ENCODE measurements at regions not wholly inside any gene's neighbourhood (a gene's known extent, or its start where the extent isn't known, plus 50 kb on each side); places are given as distances from the start of the nearest gene placed in this dataset.

DNA sequence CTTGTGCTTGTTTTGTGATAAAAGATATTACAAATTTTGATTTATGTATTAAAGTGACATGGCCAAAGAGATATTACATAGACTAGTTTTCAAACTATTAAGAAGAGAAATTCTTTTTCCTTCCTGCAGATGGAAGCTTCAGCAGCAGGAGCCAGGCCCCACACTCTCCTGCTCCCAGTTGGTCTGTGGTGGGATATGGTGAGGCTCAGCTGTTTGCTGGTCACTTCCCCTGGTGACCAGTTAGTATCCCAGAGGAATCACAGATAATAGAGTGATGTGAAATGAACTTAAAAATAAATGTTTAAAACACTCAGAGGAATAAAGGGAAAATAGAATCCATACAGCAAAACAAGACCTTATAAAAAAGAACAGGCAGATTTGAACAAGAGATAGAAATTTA lies 154.7 kb downstream of the KTN1 start:
- no peak overlapping the region for H3K27ac ChIP-seq
- intact Hi-C loops (cut with DNase I): loop anchor here (10.0 kb wide), 1 partner anchor 110 kb away; no protein-coding TSS in a partner anchor
- H3K27me3 ChIP-seq: no peaks in the 10 kb centered on the region
- TF ChIP-seq CTCF (IDR thresholded peaks at IDR 0.05): no peak
- no peaks in the 10 kb centered on the region for H3K36me3 ChIP-seq
- H3K4me3 ChIP-seq: no peak overlapping the region
- H3K9me3 ChIP-seq: no peaks in the 10 kb centered on the region
- H3K4me1 ChIP-seq: peaks cover 0 to 3% of the 10 kb centered on the region in 2 donors
- no peak for DNase-seq (ENCODE audit: low spot score in 2 of 2)

DNA sequence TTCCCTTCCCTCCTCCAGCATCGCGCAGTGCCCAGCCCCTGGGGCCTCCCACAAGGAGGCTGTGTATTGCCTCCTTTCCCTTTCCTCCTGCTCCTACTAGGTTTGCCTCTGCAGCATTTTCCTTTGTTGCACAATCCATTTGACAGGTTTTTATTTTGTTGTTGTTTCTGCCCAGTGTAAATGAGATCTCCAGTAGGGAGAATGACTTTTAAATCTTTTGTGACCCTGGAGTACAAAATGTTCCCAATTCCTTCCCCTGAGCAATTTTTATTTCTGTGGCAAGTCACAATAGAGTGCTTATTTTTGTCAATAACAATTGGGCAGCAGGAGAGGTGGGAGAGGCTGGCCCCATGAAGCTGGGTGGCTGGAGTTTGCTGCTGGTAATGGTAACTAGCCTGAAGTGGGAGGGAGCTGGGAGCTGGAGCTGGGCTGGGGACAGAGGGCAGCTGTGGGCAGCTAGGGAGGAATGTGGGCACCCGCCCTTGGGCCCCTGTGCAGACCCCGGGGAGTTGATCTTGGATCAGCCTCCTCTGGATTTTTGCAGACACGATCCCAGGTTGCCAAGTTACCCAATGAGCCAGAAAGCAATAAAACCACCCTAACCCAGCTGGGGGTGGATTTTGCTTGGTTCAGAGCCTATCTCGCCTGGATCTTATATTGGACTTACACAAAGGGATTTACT lies 160.1 kb downstream of the KTN1 start:
- intact Hi-C loops (cut with DNase I): loop anchor here (1.0 to 10.0 kb wide), 2 partner anchors 40 to 105 kb away; no protein-coding TSS in a partner anchor
- DNase-seq (ENCODE audit: low spot score in 2 of 2): peak in 1 of 2 donors; percentile 72
- Histone ChIP-seq H3K4me1 (peaks cover 0 to 14% of the 10 kb centered on the region in 2 donors), H3K27ac (peak overlapping the region; percentile 26 to 61), H3K9me3 (no peaks in the 10 kb centered on the region), H3K36me3 (no peaks in the 10 kb centered on the region), H3K27me3 (no peaks in the 10 kb centered on the region), H3K4me3 (no peak overlapping the region)
- no peak for TF ChIP-seq CTCF (IDR thresholded peaks at IDR 0.05)

DNA sequence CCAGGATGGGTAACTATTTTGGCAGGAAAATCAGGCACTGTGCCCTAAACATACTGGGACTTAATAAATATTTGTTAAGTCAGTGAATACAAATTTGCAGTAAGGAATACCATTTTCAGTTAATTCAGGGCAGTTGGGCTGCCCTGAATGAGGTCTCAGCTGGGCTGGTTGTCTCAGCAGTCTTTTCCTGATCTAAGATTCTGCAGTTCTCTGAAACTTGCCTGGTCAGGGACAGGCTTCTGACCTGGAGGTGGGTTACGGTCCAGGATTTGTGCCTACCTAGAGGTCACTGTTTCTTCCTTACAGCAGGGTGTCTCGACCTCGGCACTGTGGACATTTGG lies 160.6 kb downstream of the KTN1 start:
- Histone ChIP-seq H3K4me1 (peaks cover 0 to 14% of the 10 kb centered on the region in 2 donors), H3K27ac (peak overlapping the region; percentile 26 to 61), H3K36me3 (no peaks in the 10 kb centered on the region), H3K27me3 (no peaks in the 10 kb centered on the region), H3K9me3 (no peaks in the 10 kb centered on the region), H3K4me3 (no peak overlapping the region)
- intact Hi-C loops (cut with DNase I): loop anchor here (1.0 kb wide), 1 partner anchor 40 kb away; no protein-coding TSS in a partner anchor
- TF ChIP-seq CTCF (IDR thresholded peaks at IDR 0.05): no peak
- no peak for DNase-seq (ENCODE audit: low spot score in 2 of 2)

DNA sequence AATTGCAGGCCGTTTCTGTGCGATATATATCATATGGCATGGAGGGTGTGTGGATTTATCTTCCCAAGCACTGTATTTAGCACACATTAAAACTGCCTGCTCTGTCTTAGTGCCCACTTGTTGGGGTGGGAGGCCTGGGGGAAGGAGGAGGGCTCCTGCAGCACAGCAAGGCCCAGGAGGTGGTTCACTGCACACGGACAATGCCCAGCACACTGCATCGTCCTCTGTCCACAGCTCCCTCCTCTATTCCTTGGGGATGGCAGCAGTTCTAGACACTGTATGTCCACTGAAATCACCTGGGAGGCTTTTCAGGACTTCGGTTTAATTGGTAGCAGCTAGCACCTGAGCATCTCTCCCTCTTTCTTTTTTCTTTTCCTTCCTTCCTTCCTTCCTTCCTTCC lies 161.2 kb downstream of the KTN1 start:
- H3K36me3 ChIP-seq: no peaks in the 10 kb centered on the region
- H3K4me3 ChIP-seq: no peak overlapping the region
- no peaks in the 10 kb centered on the region for H3K27me3 ChIP-seq
- H3K9me3 ChIP-seq: no peaks in the 10 kb centered on the region
- no peak overlapping the region for H3K27ac ChIP-seq
- intact Hi-C loops (cut with DNase I): no loop called here
- peaks cover 0 to 14% of the 10 kb centered on the region in 2 donors for H3K4me1 ChIP-seq
- no peak for DNase-seq (ENCODE audit: low spot score in 2 of 2)
- TF ChIP-seq CTCF (IDR thresholded peaks at IDR 0.05): no peak

DNA sequence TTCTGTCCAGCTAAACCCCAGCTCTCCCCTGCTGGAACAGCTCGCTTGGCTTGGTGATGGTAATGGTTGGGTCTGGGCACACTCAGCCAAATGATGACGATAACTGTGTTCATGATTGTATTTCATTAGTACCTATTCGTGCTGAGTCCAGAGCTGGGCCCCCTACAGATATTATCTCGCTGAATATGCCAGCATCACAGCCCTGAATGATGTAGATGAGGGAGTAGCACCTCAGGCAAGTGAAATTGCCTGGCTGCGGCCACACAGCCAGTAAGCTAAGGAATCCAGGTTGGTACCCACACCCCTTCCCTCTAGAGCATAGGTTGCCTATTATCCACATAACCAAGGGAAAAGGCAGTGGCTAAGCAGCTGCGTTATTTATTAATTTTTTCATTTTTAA lies 163.5 kb downstream of the KTN1 start:
- H3K4me1 ChIP-seq: peaks cover 0 to 14% of the 10 kb centered on the region in 2 donors
- H3K4me3 ChIP-seq: no peak overlapping the region
- no peak for TF ChIP-seq CTCF (IDR thresholded peaks at IDR 0.05)
- H3K27me3 ChIP-seq: no peaks in the 10 kb centered on the region
- DNase-seq (ENCODE audit: low spot score in 2 of 2): no peak
- no peak overlapping the region for H3K27ac ChIP-seq
- H3K36me3 ChIP-seq: no peaks in the 10 kb centered on the region
- no peaks in the 10 kb centered on the region for H3K9me3 ChIP-seq
- intact Hi-C loops (cut with DNase I): no loop called here

Data from ascending aorta (tissue), 2 donors.